HG03342 (cell line): ENCODE measurements at regions not wholly inside any gene's neighbourhood (a gene's known extent, or its start where the extent isn't known, plus 50 kb on each side); places are given as distances from the start of the nearest gene placed in this dataset.

Experiments used
- ATAC-seq: cut with Tn5 transposase; IDR thresholded peaks from one replicate; pipeline ENCODE4 v1.9.1; 2021; ENCODE audit warnings: mild to moderate bottlenecking, moderate library complexity; ENCODE audit not compliant: unreplicated experiment

DNA sequence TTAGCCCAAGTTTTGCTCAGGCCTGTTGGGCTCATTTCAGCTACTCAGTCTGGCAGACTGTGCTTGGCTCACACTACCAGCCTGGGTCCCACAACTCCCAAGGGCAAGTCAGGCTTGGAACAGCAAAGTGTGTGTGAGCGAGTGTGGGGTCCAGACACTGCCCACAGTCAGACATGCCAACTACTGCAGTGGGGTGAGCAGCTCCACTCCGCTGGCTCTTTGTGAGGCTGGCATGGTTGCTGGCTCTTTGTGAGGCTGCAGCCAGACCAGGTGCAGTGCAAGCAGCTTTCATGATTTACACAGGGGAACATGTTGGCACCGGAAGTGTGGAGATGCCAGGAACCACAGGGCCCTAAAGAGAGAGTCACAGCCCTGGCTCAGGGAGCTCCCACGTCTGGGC, 606.7 kb upstream of the FAM174A start:
- no peak for ATAC-seq

DNA sequence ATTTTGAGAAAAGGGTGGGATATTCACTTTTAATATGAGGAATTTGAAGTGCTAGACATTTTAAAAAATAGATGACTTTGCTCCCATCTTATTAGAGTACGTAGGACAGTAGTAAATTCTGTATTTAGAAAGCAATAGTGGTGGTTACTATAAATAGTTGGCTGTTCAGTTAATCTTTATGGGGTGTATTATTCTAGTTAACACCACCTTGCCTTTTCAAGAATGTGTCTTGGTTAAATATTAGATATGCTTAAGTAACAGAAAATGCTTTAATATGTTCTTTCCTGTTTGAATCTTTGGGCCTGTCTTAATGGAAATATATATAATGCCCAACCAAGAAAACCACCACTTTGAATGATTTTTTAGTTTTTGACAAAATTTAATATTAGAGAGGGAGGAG, 608.7 kb upstream of the FAM174A start:
- peak; percentile 46 for ATAC-seq

GRCh38 chr5:99922386-99922785, 612.8 kb upstream of the FAM174A start:
- ATAC-seq: no peak

DNA sequence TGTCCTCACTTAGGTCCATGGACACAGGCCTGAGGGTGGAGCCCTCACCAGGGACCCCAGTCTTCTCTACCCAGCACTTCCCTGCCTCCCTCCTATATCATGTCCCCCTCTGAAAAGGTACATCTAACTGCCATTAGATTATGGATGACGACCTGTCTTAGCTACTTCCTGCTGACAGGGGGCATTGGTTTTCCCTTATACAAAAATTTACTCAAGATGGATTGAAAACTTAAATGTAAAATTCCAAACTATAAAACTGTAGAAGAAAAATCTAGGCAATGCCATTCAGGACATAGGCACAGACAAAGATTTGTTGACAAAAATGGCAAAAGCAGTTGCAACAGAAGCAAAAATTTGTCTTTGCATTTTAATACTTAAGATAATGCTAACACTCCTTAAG, 623.2 kb upstream of the FAM174A start:
- no peak for ATAC-seq

DNA sequence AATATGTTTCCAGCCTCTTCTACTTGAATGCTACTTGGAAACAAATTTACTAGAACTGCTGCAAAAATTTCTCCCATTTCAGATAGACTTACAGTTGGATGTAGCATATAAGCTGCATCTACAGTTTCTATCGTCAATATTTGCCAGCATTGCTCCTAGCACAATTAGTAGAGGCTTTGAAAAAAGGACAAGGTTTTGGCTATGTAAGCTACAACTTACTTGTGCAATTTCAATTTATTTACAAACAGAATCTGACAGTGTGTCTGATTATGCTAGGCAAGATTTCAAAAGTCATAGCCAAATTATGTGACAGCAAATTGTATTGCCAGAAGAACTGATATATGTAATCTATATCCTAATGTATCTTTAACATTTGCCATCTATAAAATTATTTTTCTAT, 628.4 kb upstream of the FAM174A start:
- ATAC-seq: no peak

- no peak for ATAC-seq
Measured at GRCh38 chr5:99901972-99902371, 633.2 kb upstream of the FAM174A start.

- no peak for ATAC-seq
Measured at GRCh38 chr5:99900302-99900852, 634.8 kb upstream of the FAM174A start.

GRCh38 chr5:99879791-99880511, 655.2 kb upstream of the FAM174A start:
- ATAC-seq: no peak

GRCh38 chr5:99878830-99879229, 656.3 kb upstream of the FAM174A start:
- no peak for ATAC-seq

GRCh38 chr5:99866740-99867139, 668.4 kb upstream of the FAM174A start:
- ATAC-seq: no peak

DNA sequence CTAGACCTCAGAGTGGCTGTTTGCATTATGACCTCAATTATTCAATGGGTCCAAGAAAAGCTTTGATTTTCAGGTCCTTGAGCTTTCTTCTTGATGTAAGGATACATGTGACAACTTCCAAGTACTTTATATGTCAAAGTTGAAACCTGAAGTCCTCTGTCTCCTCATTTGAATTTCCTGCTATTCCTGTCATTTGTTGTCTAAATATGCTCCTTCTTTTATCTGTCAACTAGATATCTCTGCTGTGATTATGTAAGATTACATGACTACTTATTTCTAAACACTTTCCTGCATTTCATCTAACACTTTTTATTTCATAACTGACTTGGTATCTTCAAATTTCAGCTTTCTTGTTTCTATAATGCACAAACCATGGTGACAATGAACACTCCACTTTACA, 670.0 kb upstream of the FAM174A start:
- no peak for ATAC-seq

- no peak for ATAC-seq
Measured at GRCh38 chr5:99835791-99836190, 699.4 kb upstream of the FAM174A start.

DNA sequence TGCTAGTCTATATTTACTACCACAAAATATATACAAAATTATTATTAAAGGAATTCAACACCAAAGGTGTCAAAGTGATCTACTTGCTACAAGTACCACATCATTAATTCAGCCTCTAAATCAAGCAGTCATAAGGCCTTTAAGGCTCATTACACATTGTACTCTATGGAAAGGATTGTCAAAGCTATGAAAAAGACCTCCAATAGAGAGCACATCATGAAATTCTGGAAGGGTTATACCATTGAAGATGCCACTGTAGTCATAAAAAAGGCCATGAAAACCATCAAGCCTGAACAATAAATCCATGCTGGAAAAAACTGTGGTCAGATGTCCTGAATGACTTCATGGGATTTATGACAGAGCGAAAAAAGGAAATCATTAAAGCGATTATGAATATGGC, 708.0 kb upstream of the FAM174A start:
- no peak for ATAC-seq

DNA sequence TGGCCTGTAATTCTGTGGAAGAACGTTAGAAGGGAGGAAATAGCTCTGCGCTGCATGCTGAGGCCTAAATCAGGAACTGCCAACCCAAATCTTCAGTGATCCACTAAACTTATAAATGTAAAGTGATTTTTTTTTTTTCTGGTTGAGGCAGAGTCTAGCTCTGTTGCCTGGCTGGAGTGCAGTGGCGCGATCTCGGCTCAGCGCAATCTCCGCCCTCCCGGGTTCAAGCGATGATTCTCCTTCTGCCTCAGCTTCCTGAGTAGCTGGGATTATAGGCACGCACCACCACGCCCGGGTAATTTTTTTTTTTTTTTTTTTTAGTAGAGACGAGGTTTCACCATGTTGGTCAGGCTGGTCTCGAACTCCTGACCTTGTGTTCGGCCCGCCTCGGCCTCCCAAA, 717.4 kb upstream of the FAM174A start:
- ATAC-seq: no peak

- ATAC-seq: no peak
Measured at GRCh38 chr5:99814321-99815063, 720.7 kb upstream of the FAM174A start.

GRCh38 chr5:99808657-99809230, 726.4 kb upstream of the FAM174A start:
- no peak for ATAC-seq

DNA sequence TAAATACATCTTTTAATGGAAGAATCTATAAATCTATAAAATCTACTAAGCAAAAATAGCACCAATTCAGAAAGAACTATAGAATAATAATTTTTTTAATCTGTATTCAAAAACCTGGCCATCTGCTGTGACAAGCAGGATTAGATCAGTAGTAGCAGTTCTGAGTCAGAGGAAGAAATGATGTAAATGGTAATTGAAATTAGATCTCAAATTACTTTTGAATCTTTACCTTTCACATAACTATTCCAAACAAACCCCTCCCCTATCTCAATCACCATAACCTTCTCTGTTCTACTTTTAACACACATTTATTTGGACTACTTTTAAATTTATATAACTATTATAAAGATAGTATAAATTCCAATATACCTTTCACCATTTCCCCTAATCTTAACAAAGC, 727.8 kb upstream of the FAM174A start:
- no peak for ATAC-seq

- no peak for ATAC-seq
Measured at GRCh38 chr5:99795031-99795430, 740.1 kb upstream of the FAM174A start.

DNA sequence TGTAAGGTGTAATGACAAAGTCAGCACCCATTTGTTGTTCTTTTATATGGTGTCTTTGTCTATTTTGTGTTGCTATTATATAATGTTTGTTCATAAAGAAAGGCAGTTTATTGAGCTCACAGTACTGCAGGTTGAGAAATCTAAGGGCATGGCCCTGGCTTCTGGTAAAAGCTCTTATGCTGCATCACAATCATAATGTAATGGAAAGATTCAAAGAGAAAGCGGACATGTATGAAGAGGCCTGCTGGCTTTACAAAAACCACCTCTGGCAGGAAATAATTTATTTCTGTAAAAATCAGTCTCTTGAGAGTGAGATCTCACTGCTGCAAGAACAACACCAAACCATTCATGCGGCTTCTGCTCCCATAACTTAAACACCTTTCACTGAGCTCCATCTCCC, 746.7 kb upstream of the FAM174A start:
- no peak for ATAC-seq

DNA sequence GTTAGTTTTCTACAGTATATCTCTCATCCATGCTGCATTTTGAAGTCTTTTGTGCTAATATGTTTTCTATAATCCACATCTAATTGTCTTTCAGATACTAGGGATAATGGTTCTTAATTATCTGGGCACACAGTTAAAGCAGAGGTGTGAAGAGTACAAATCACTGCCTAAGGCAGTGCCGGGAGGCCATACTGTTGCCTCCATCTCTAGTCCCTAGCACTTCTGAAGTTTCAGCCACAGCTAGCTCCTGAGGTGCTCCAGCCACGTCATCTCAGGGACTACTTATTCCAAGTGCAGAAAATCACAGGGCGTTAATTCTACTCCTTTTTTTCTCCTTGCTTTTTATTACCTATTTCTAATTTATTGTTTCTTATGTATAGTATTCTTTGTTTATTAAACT, 760.0 kb upstream of the FAM174A start:
- ATAC-seq: no peak

- ATAC-seq: no peak
Measured at GRCh38 chr5:99773290-99773689, 761.9 kb upstream of the FAM174A start.

DNA sequence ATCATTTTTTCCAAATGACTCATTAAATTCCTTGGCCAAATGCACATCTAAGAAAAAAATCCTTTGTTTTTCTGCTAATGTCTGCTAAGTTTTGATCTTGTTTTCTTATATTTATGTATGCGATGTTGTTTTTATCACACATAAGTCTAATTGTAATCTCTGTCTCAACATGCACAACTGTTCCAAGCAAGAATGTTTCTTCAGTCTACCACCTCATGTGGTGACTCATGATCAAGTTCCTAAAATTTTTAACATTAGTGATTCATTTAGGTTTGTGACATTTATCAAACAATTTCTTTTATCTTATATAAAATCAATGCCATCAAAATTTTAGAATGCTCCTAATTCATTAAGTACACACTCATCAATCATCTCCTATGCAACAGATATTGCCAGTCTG, 763.9 kb upstream of the FAM174A start:
- no peak for ATAC-seq
